Endothelial cell of umbilical vein (primary cell): ENCODE measurements at regions not wholly inside any gene's neighbourhood (a gene's known extent, or its start where the extent isn't known, plus 50 kb on each side); places are given as distances from the start of the nearest gene placed in this dataset.

Experiments
- BruUV-seq: library from RNA; stranded (reverse); fragments of 400-500 nt; replicated peaks from 2 replicates; lab custom pipeline; 2021; lab: Mats Ljungman, UMichigan
- CTCF ChIA-PET: fragments of 300-600, 350-600 bp; sonication (Branson Sonifier 250); formaldehyde crosslinking; loops from one replicate; lab custom pipeline; 2021; ENCODE audit warnings: antibody characterized with exemption, inconsistent platforms; lab: Charles Lee
- POLR2A ChIA-PET: fragments of 300-600, 350-600 bp; sonication (Branson Sonifier 250); formaldehyde crosslinking; loops from one replicate; lab custom pipeline; 2021; ENCODE audit warnings: antibody characterized with exemption, inconsistent platforms; lab: Charles Lee
- DNase-seq: peaks from one replicate; pipeline ENCODE4 v3.0.0-alpha.2; 2011; ENCODE audit warnings: low read depth, low spot score
- FAIRE-seq: peaks from 2 replicates; lab custom pipeline; 2011; peaks lifted over from hg19 to GRCh38; lab: Jason Lieb, UNC
- H2AFZ ChIP-seq: 2 replicates; pipeline ENCODE4 v1.6.0; 2012; ENCODE audit warnings: low read depth, low read length, control low read depth, inconsistent platforms
- H3K27ac ChIP-seq: 2 replicates; pipeline ENCODE4 v1.5.1; 2011; ENCODE audit warnings: low read depth, mild to moderate bottlenecking, control low read depth, low read length, moderate library complexity; ENCODE audit not compliant: insufficient read depth
- H3K27me3 ChIP-seq, 2 experiments: 2 replicates each; pipeline versions ENCODE4 v1.6.0 to v1.6.1; 2011; ENCODE audit warnings: low read length in 2 of 2, mixed read lengths in 1 of 2; ENCODE audit not compliant: control insufficient read depth in 2 of 2, insufficient read depth in 2 of 2
- H3K36me3 ChIP-seq, 2 experiments: 2 replicates in 1 of 2; 3 replicates in 1 of 2; pipeline ENCODE4 v1.5.1; 2011; ENCODE audit warnings: low read length in 2 of 2, mild to moderate bottlenecking in 1 of 2, moderate library complexity in 1 of 2; ENCODE audit not compliant: control insufficient read depth in 2 of 2, insufficient read depth in 2 of 2; ENCODE audit errors: extremely low read depth in 1 of 2
- H3K4me1 ChIP-seq: 3 replicates; pipeline ENCODE4 v1.5.1; 2011; ENCODE audit warnings: mild to moderate bottlenecking, low read length; ENCODE audit not compliant: control insufficient read depth, insufficient read depth; ENCODE audit errors: extremely low read depth
- H3K4me2 ChIP-seq: 2 replicates; pipeline ENCODE4 v1.6.1; 2011; ENCODE audit warnings: low read length, control low read depth, mixed read lengths; ENCODE audit not compliant: insufficient read depth
- H3K4me3 ChIP-seq, 3 experiments: fragments of 200-600 bp in 1 of 3; sonication (generic), shearing (Covaris generic) in 1 of 3; replicated peaks in 1 of 3; 2 replicates each; pipeline ENCODE4 v1.5.1; 2011 to 2016; ENCODE audit warnings: control low read depth in 3 of 3, low read length in 3 of 3, mild to moderate bottlenecking in 2 of 3, inconsistent platforms in 1 of 3, low read depth in 1 of 3, moderate library complexity in 1 of 3; ENCODE audit not compliant: insufficient read depth in 1 of 3
- H3K79me2 ChIP-seq: 2 replicates; pipeline ENCODE4 v1.6.0; 2012; ENCODE audit warnings: low read length, inconsistent platforms; ENCODE audit not compliant: control insufficient read depth, insufficient read depth
- H3K9ac ChIP-seq: replicated peaks from 2 replicates; pipeline ENCODE3; 2011; ENCODE audit warnings: low read length, control low read depth; ENCODE audit not compliant: insufficient read depth; ENCODE audit errors: extremely low read depth
- H3K9me1 ChIP-seq: replicated peaks from 3 replicates; pipeline ENCODE4 v1.6.0; 2011; ENCODE audit warnings: mild to moderate bottlenecking, low read length; ENCODE audit not compliant: control insufficient read depth, insufficient read depth; ENCODE audit errors: extremely low read depth
- H3K9me3 ChIP-seq: replicated peaks from 2 replicates; pipeline ENCODE4 v1.5.1; 2012; ENCODE audit warnings: low read length, inconsistent platforms; ENCODE audit not compliant: control insufficient read depth, insufficient read depth
- H4K20me1 ChIP-seq: replicated peaks from 2 replicates; pipeline ENCODE3; 2011; ENCODE audit warnings: mild to moderate bottlenecking, low read length; ENCODE audit not compliant: control insufficient read depth, insufficient read depth; ENCODE audit errors: extremely low read depth
- EZH2 ChIP-seq: IDR thresholded peaks from 2 replicates; pipeline ENCODE4 v1.6.1; 2012; ENCODE audit warnings: borderline replicate concordance, low read depth, mild to moderate bottlenecking, moderate library complexity, low read length, inconsistent platforms; ENCODE audit not compliant: severe bottlenecking
- FOS ChIP-seq: IDR thresholded peaks from 2 replicates; pipeline ENCODE4 v1.6.1; 2011; ENCODE audit warnings: mild to moderate bottlenecking, low read length, moderate library complexity, borderline replicate concordance; ENCODE audit not compliant: insufficient read depth
- GATA2 ChIP-seq: IDR thresholded peaks from 2 replicates; pipeline ENCODE4 v1.7.0; 2011; ENCODE audit warnings: low read depth, mild to moderate bottlenecking, moderate library complexity, mixed read lengths, low read length; ENCODE audit not compliant: insufficient read length, insufficient read depth
- JUN ChIP-seq: IDR thresholded peaks from 2 replicates; pipeline ENCODE4 v1.6.1; 2011; ENCODE audit warnings: borderline replicate concordance, low read depth; ENCODE audit not compliant: insufficient read length, insufficient read depth
- MAX ChIP-seq: IDR thresholded peaks from 2 replicates; pipeline ENCODE4 v1.6.1; 2011; ENCODE audit not compliant: insufficient read depth, insufficient read length
- MYC ChIP-seq: IDR thresholded peaks from one replicate; pipeline ENCODE4 v1.6.1; 2011; ENCODE audit warnings: mild to moderate bottlenecking, low read depth, low read length
- POLR2A ChIP-seq: IDR thresholded peaks from 2 replicates; pipeline ENCODE4 v1.6.1; 2012; ENCODE audit warnings: low read depth, mild to moderate bottlenecking, control low read depth, low read length
- POLR2AphosphoS5 ChIP-seq: IDR thresholded peaks from 2 replicates; pipeline ENCODE4 v1.6.1; 2012; ENCODE audit warnings: low read depth, mild to moderate bottlenecking, control low read depth, low read length, moderate library complexity; ENCODE audit not compliant: insufficient read depth
- dilution Hi-C: fragments of 300-500 bp; cut with MboI; formaldehyde crosslinking; loops from one replicate; pipeline ENCODE4 v1.15.0; 2019; ENCODE audit warnings: low sequenced_read_pairs; ENCODE audit not compliant: extremely low pct_ligation_motif_present
- intact Hi-C: fragments of 100-400 bp; cut with micrococcal nuclease; formaldehyde crosslinking; loops from one replicate; pipeline ENCODE4 v1.10.0; 2022
- TF ChIP-seq, protein P1 (sequence below), 2 donors: IDR thresholded peaks; 1 replicate in 1 of 2; 2 replicates in 1 of 2; pipeline ENCODE4 v1.5.1; 2011; ENCODE audit warnings: low read length in 2 of 2, mild to moderate bottlenecking in 2 of 2, moderate library complexity in 2 of 2, control low read depth in 1 of 2, inconsistent platforms in 1 of 2, low read depth in 1 of 2; ENCODE audit not compliant: insufficient read depth in 1 of 2; ENCODE audit errors: extremely low read depth in 1 of 2

DNA sequence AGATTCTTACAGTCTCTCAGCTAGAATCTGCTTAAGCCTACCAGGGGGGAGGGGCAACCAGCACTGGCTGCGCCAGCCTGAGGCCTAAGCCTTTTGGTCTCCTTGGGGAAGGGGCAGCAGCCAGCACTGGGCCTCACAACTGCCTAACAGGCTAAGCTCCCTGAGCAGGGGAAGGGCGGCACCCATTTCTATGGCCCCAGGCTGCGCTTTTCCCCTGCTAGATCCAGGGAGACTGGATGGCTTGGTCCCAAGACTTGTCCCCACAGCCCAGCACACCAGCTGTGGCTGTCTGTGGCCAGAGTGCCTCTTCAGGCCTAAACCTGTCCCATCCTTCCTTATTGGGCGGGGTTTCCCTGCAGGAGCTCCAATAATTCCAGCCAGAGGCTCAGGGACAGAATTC, 1230.3 kb upstream of the CRIM1 start:
- TF ChIP-seq MAX (no peak), FOS (no peak), EZH2 (no peak), GATA2 (no peak), MYC (no peak), JUN (no peak), POLR2AphosphoS5 (no peak), POLR2A (no peak)
- TF ChIP-seq, protein P1, sequence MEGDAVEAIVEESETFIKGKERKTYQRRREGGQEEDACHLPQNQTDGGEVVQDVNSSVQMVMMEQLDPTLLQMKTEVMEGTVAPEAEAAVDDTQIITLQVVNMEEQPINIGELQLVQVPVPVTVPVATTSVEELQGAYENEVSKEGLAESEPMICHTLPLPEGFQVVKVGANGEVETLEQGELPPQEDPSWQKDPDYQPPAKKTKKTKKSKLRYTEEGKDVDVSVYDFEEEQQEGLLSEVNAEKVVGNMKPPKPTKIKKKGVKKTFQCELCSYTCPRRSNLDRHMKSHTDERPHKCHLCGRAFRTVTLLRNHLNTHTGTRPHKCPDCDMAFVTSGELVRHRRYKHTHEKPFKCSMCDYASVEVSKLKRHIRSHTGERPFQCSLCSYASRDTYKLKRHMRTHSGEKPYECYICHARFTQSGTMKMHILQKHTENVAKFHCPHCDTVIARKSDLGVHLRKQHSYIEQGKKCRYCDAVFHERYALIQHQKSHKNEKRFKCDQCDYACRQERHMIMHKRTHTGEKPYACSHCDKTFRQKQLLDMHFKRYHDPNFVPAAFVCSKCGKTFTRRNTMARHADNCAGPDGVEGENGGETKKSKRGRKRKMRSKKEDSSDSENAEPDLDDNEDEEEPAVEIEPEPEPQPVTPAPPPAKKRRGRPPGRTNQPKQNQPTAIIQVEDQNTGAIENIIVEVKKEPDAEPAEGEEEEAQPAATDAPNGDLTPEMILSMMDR (IDR thresholded peaks at IDR 0.05; ENCODE audit: extremely low read depth in 1 of 2, insufficient read depth in 1 of 2, low read depth in 1 of 2, low read length in 2 of 2): no peak
- intact Hi-C loops (no loop called here), dilution Hi-C loops (no loop called here)
- no peaks in the 10 kb centered on the region for H4K20me1 ChIP-seq
- H3K4me2 ChIP-seq: no peak overlapping the region
- H3K27me3 ChIP-seq: no peaks in the 10 kb centered on the region
- H2AFZ ChIP-seq: no peak overlapping the region
- no peaks in the 10 kb centered on the region for H3K9me1 ChIP-seq
- POLR2A ChIA-PET: no interaction called here
- H3K9ac ChIP-seq: no peak overlapping the region
- DNase-seq (no peak), FAIRE-seq (no peak)
- H3K36me3 ChIP-seq: no peaks in the 10 kb centered on the region
- H3K27ac ChIP-seq: no peak overlapping the region
- no peaks in the 10 kb centered on the region for H3K79me2 ChIP-seq
- CTCF ChIA-PET: no interaction called here
- BruUV-seq: no TSS peak
- no peaks in the 10 kb centered on the region for H3K4me1 ChIP-seq
- H3K9me3 ChIP-seq: no peaks in the 10 kb centered on the region
- H3K4me3 ChIP-seq: no peak overlapping the region
